Keratinocyte (primary cell): ENCODE measurements at regions not wholly inside any gene's neighbourhood (a gene's known extent, or its start where the extent isn't known, plus 50 kb on each side); places are given as distances from the start of the nearest gene placed in this dataset.

Source experiments
- DNase-seq: peaks from one replicate; pipeline ENCODE4 v3.0.0-alpha.2; 2011; ENCODE audit warnings: low read depth, missing footprints, low spot score
- FAIRE-seq: peaks from 2 replicates; lab custom pipeline; 2011; peaks lifted over from hg19 to GRCh38; lab: Jason Lieb, UNC
- H2AFZ ChIP-seq: 2 replicates; pipeline ENCODE4 v1.6.0; 2012; ENCODE audit warnings: low read length, control low read depth, inconsistent platforms; ENCODE audit not compliant: control insufficient read depth
- H3K27ac ChIP-seq: 2 replicates; pipeline ENCODE4 v1.5.1; 2011; ENCODE audit warnings: low read length; ENCODE audit not compliant: control insufficient read depth, insufficient read depth
- H3K27me3 ChIP-seq: 3 replicates; pipeline ENCODE4 v1.6.0; 2011; ENCODE audit warnings: low read length; ENCODE audit not compliant: control insufficient read depth, insufficient read depth; ENCODE audit errors: extremely low read depth
- H3K36me3 ChIP-seq, 2 experiments: 2 replicates in 1 of 2; 3 replicates in 1 of 2; pipeline ENCODE4 v1.5.1; 2011; ENCODE audit warnings: low read length in 2 of 2, mild to moderate bottlenecking in 1 of 2; ENCODE audit not compliant: control insufficient read depth in 2 of 2, insufficient read depth in 2 of 2; ENCODE audit errors: extremely low read depth in 1 of 2
- H3K4me1 ChIP-seq: 3 replicates; pipeline ENCODE4 v1.5.1; 2011; ENCODE audit warnings: low read length; ENCODE audit not compliant: control insufficient read depth, insufficient read depth; ENCODE audit errors: extremely low read depth
- H3K4me2 ChIP-seq: 3 replicates; pipeline ENCODE4 v1.6.0; 2011; ENCODE audit warnings: low read depth, low read length; ENCODE audit not compliant: control insufficient read depth, insufficient read depth; ENCODE audit errors: extremely low read depth
- H3K4me3 ChIP-seq, 3 experiments: fragments of 200-600 bp in 1 of 3; sonication (generic) in 1 of 3; 2 replicates in 2 of 3; 3 replicates in 1 of 3; pipeline ENCODE4 v1.5.1; 2011 to 2016; ENCODE audit warnings: low read length in 3 of 3, mild to moderate bottlenecking in 3 of 3, control low read depth in 2 of 3, inconsistent platforms in 1 of 3, low read depth in 1 of 3, mixed read lengths in 1 of 3, mixed run types in 1 of 3, moderate library complexity in 1 of 3; ENCODE audit not compliant: control insufficient read depth in 2 of 3, insufficient read depth in 2 of 3; ENCODE audit errors: extremely low read depth in 1 of 3
- H3K79me2 ChIP-seq: 2 replicates; pipeline ENCODE4 v1.6.0; 2012; ENCODE audit warnings: low read length; ENCODE audit not compliant: control insufficient read depth, insufficient read depth
- H3K9ac ChIP-seq: 3 replicates; pipeline ENCODE4 v1.6.0; 2011; ENCODE audit warnings: low read length; ENCODE audit not compliant: control insufficient read depth, insufficient read depth; ENCODE audit errors: extremely low read depth
- H3K9me1 ChIP-seq: 3 replicates; pipeline ENCODE4 v1.6.0; 2011; ENCODE audit warnings: low read length; ENCODE audit not compliant: control insufficient read depth, insufficient read depth; ENCODE audit errors: extremely low read depth
- H3K9me3 ChIP-seq: 2 replicates; pipeline ENCODE4 v1.5.1; 2012; ENCODE audit warnings: low read depth, low read length; ENCODE audit not compliant: control insufficient read depth
- H4K20me1 ChIP-seq: 3 replicates; pipeline ENCODE4 v1.6.0; 2011; ENCODE audit warnings: low read length; ENCODE audit not compliant: control insufficient read depth, insufficient read depth; ENCODE audit errors: extremely low read depth
- EZH2 ChIP-seq: IDR thresholded peaks from one replicate; pipeline ENCODE4 v1.6.1; 2012; ENCODE audit warnings: inconsistent platforms, mild to moderate bottlenecking, low read length, moderate library complexity
- dilution Hi-C: fragments of 300-500 bp; cut with MboI; formaldehyde crosslinking; loops from one replicate; pipeline ENCODE4 v1.7.0; 2020; ENCODE audit warnings: low sequenced_read_pairs; ENCODE audit not compliant: extremely low pct_ligation_motif_present
- TF ChIP-seq, protein P1 (sequence below), 3 experiments: IDR thresholded peaks in 1 of 3; conservative IDR thresholded peaks in 1 of 3; optimal IDR thresholded peaks in 1 of 3; 2 replicates in 2 of 3; 3 replicates in 1 of 3; pipeline versions ENCODE3 to v1.5.1; 2011; ENCODE audit warnings: low read length in 3 of 3, mild to moderate bottlenecking in 3 of 3, moderate library complexity in 2 of 3, control low read depth in 1 of 3, inconsistent platforms in 1 of 3; ENCODE audit not compliant: insufficient read depth in 2 of 3; ENCODE audit errors: extremely low read depth in 1 of 3

DNA sequence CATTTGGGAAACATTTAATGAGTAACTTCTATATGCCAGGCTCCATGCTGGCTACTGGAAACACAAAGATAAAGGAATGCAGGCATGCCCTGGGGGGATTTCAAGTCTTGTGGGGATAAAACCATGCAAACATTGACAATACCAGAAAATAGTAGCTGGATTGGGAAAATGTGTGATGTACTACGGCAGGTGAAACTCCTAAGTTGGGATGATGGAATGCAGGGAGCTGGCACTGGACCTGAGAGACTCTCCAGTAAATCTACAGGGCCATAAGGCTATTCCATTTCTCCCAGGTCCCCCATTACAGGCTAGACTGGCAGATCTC, 68.2 kb upstream of the NTRK3 start:
- Histone ChIP-seq H3K9me1 (no peaks in the 10 kb centered on the region), H3K9ac (no peak overlapping the region), H4K20me1 (no peaks in the 10 kb centered on the region), H3K36me3 (no peaks in the 10 kb centered on the region), H2AFZ (no peak overlapping the region), H3K27ac (no peak overlapping the region), H3K9me3 (no peaks in the 10 kb centered on the region), H3K4me3 (no peak overlapping the region), H3K27me3 (no peaks in the 10 kb centered on the region), H3K4me1 (no peaks in the 10 kb centered on the region), H3K79me2 (no peaks in the 10 kb centered on the region), H3K4me2 (no peak overlapping the region)
- TF ChIP-seq, protein P1, sequence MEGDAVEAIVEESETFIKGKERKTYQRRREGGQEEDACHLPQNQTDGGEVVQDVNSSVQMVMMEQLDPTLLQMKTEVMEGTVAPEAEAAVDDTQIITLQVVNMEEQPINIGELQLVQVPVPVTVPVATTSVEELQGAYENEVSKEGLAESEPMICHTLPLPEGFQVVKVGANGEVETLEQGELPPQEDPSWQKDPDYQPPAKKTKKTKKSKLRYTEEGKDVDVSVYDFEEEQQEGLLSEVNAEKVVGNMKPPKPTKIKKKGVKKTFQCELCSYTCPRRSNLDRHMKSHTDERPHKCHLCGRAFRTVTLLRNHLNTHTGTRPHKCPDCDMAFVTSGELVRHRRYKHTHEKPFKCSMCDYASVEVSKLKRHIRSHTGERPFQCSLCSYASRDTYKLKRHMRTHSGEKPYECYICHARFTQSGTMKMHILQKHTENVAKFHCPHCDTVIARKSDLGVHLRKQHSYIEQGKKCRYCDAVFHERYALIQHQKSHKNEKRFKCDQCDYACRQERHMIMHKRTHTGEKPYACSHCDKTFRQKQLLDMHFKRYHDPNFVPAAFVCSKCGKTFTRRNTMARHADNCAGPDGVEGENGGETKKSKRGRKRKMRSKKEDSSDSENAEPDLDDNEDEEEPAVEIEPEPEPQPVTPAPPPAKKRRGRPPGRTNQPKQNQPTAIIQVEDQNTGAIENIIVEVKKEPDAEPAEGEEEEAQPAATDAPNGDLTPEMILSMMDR (optimal IDR thresholded peaks at IDR 0.05 in 1 of 3, IDR thresholded peaks at IDR 0.05 in 1 of 3, conservative IDR thresholded peaks at IDR 0.05 in 1 of 3; ENCODE audit: extremely low read depth in 1 of 3, insufficient read depth in 2 of 3, low read length in 3 of 3): no peak
- no peak for TF ChIP-seq EZH2
- dilution Hi-C loops: no loop called here
- no peak for DNase-seq
- FAIRE-seq: no peak

DNA sequence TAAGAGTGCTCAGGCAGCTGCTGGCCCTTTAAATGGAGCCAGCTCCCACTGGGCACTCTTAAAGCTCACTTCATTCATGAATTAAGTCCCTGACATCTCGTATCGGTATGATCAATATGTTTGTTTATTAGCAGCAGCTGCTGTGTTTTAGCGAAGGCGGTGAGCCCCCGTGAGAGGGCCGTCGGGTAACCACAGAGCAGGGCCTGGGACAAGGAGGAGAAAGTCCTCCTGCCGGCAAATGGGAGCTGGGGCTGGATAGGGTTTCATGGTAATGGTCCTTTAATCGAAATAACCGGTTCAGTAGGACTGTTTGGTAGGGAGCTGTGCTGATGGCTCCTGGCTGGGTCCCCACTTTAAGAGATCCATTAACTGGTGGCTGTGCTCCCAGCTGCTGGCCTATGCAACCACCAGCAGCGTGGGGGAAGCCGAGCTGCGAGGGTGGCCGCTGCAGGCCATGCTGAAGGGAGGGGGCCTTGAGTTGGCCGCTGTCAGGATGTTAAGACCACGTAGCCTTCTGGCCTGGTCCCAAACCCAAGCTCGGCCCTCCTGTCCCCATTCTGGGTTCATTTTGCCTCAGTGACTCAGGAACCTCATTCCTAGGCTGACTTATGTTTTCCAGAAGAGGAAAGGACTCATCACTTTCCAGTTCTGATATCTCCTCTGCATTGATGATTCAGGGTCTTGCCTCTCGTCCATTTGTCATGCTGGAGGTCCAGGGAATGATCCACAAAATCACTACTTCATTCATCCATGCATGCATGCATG, 67.6 kb upstream of the NTRK3 start:
- Histone ChIP-seq H2AFZ (no peak overlapping the region), H3K4me3 (no peak overlapping the region), H4K20me1 (no peaks in the 10 kb centered on the region), H3K4me1 (no peaks in the 10 kb centered on the region), H3K79me2 (no peaks in the 10 kb centered on the region), H3K4me2 (no peak overlapping the region), H3K9ac (no peak overlapping the region), H3K9me3 (no peaks in the 10 kb centered on the region), H3K27me3 (no peaks in the 10 kb centered on the region), H3K9me1 (no peaks in the 10 kb centered on the region), H3K27ac (no peak overlapping the region), H3K36me3 (no peaks in the 10 kb centered on the region)
- dilution Hi-C loops: no loop called here
- TF ChIP-seq EZH2: no peak
- TF ChIP-seq, protein P1 (optimal IDR thresholded peaks at IDR 0.05 in 1 of 3, IDR thresholded peaks at IDR 0.05 in 1 of 3, conservative IDR thresholded peaks at IDR 0.05 in 1 of 3; ENCODE audit: extremely low read depth in 1 of 3, insufficient read depth in 2 of 3, low read length in 3 of 3): no peak
- DNase-seq (no peak), FAIRE-seq (no peak)
